Ishikawa (cell line): ENCODE measurements at regions not wholly inside any gene's neighbourhood (a gene's known extent, or its start where the extent isn't known, plus 50 kb on each side); places are given as distances from the start of the nearest gene placed in this dataset.

Experiments used
- CEBPB ChIP-seq: IDR thresholded peaks from 2 replicates; pipeline ENCODE4 v1.6.1; 2012
- CREB1 ChIP-seq: IDR thresholded peaks from 2 replicates; pipeline ENCODE4 v1.6.1; 2012; ENCODE audit warnings: low read depth
- EGR1 ChIP-seq: IDR thresholded peaks from 2 replicates; pipeline ENCODE4 v1.6.1; 2012
- EP300 ChIP-seq: IDR thresholded peaks from 2 replicates; pipeline ENCODE4 v1.6.1; 2012; ENCODE audit warnings: borderline replicate concordance
- FOXM1 ChIP-seq: IDR thresholded peaks from 2 replicates; pipeline ENCODE4 v1.6.1; 2012; ENCODE audit warnings: low read depth, borderline replicate concordance
- MAX ChIP-seq: IDR thresholded peaks from 2 replicates; pipeline ENCODE4 v1.6.1; 2012
- NFIC ChIP-seq: IDR thresholded peaks from 2 replicates; pipeline ENCODE4 v1.6.1; 2012
- RAD21 ChIP-seq: IDR thresholded peaks from 2 replicates; pipeline ENCODE4 v1.6.1; 2012; ENCODE audit warnings: low read depth
- REST ChIP-seq: IDR thresholded peaks from 2 replicates; pipeline ENCODE4 v1.6.1; 2012; ENCODE audit warnings: low read depth, mild to moderate bottlenecking
- TAF1 ChIP-seq: IDR thresholded peaks from 2 replicates; pipeline ENCODE4 v1.6.1; 2012; ENCODE audit warnings: low read depth, mild to moderate bottlenecking
- TCF12 ChIP-seq: IDR thresholded peaks from 2 replicates; pipeline ENCODE4 v1.6.1; 2012; ENCODE audit warnings: low read depth
- TEAD4 ChIP-seq: IDR thresholded peaks from 2 replicates; pipeline ENCODE4 v1.6.1; 2012
- USF1 ChIP-seq: IDR thresholded peaks from 2 replicates; pipeline ENCODE4 v1.6.1; 2012
- YY1 ChIP-seq: IDR thresholded peaks from 2 replicates; pipeline ENCODE4 v1.6.1; 2012; ENCODE audit warnings: low read depth
- ZBTB7A ChIP-seq: IDR thresholded peaks from 2 replicates; pipeline ENCODE4 v1.6.1; 2012; ENCODE audit warnings: low read depth

- TF ChIP-seq TCF12, result no peak
- TF ChIP-seq REST, result no peak
- TF ChIP-seq EGR1, result no peak
- no peak for TF ChIP-seq ZBTB7A
- TF ChIP-seq YY1, result no peak
- TF ChIP-seq EP300, result no peak
- TF ChIP-seq USF1, result no peak
- no peak for TF ChIP-seq TAF1
- no peak for TF ChIP-seq TEAD4
- TF ChIP-seq NFIC, result no peak
- TF ChIP-seq CREB1, result no peak
- no peak for TF ChIP-seq CEBPB
- no peak for TF ChIP-seq FOXM1
- no peak for TF ChIP-seq MAX
- no peak for TF ChIP-seq RAD21
Measured at GRCh38 chr5:23389291-23390101, 117.9 kb upstream of the PRDM9 start.

GRCh38 chr5:23385036-23385435 is 122.4 kb upstream of the PRDM9 start:
- no peak for TF ChIP-seq TAF1
- no peak for TF ChIP-seq REST
- no peak for TF ChIP-seq EGR1
- no peak for TF ChIP-seq TCF12
- no peak for TF ChIP-seq FOXM1

- TF ChIP-seq CEBPB, result no peak
- no peak for TF ChIP-seq CREB1
- TF ChIP-seq EP300, result no peak
- no peak for TF ChIP-seq RAD21
- no peak for TF ChIP-seq TEAD4
- no peak for TF ChIP-seq REST
Measured at GRCh38 chr5:23372177-23372576, 135.2 kb upstream of the PRDM9 start.

GRCh38 chr5:23368393-23368792 is 139.0 kb upstream of the PRDM9 start:
- TF ChIP-seq MAX, result no peak
- no peak for TF ChIP-seq CREB1
- TF ChIP-seq NFIC, result no peak
- TF ChIP-seq CEBPB, result no peak
- no peak for TF ChIP-seq EGR1
- no peak for TF ChIP-seq TAF1
- TF ChIP-seq TEAD4, result no peak
- TF ChIP-seq ZBTB7A, result no peak
- TF ChIP-seq YY1, result no peak
- no peak for TF ChIP-seq RAD21
- TF ChIP-seq TCF12, result no peak
- no peak for TF ChIP-seq USF1
- TF ChIP-seq EP300, result no peak
- no peak for TF ChIP-seq FOXM1
- no peak for TF ChIP-seq REST
